ENCODE measurements at regions not wholly inside any gene's neighbourhood (a gene's known extent, or its start where the extent isn't known, plus 50 kb on each side); places are given as distances from the start of the nearest gene placed in this dataset.

DNA sequence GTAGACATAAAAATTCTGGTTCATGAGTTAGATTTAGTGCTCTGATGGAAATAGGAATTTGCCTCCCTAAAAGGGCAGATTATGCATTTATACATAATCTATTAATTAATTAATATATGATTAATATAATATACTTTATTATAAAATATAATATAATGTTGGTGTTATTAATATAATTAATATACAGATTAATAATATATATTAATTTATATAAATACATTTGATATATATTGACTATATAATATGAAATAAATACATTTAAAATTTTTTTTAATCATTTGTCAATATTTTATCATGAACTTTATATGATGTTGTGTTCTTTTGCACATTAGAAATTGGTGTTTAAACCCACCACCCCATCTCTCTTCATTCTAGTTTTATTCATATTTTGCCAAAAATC, 652.1 kb upstream of the ZNF804A start:
- TF ChIP-seq, protein P1, sequence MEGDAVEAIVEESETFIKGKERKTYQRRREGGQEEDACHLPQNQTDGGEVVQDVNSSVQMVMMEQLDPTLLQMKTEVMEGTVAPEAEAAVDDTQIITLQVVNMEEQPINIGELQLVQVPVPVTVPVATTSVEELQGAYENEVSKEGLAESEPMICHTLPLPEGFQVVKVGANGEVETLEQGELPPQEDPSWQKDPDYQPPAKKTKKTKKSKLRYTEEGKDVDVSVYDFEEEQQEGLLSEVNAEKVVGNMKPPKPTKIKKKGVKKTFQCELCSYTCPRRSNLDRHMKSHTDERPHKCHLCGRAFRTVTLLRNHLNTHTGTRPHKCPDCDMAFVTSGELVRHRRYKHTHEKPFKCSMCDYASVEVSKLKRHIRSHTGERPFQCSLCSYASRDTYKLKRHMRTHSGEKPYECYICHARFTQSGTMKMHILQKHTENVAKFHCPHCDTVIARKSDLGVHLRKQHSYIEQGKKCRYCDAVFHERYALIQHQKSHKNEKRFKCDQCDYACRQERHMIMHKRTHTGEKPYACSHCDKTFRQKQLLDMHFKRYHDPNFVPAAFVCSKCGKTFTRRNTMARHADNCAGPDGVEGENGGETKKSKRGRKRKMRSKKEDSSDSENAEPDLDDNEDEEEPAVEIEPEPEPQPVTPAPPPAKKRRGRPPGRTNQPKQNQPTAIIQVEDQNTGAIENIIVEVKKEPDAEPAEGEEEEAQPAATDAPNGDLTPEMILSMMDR (conservative IDR thresholded peaks at IDR 0.05; ENCODE audit: low read depth, low read length) = no peak
- no peak overlapping the region for H3K4me3 ChIP-seq (ENCODE audit: low read depth, low read length)
- no peak for DNase-seq (ENCODE audit: low read depth)

DNA sequence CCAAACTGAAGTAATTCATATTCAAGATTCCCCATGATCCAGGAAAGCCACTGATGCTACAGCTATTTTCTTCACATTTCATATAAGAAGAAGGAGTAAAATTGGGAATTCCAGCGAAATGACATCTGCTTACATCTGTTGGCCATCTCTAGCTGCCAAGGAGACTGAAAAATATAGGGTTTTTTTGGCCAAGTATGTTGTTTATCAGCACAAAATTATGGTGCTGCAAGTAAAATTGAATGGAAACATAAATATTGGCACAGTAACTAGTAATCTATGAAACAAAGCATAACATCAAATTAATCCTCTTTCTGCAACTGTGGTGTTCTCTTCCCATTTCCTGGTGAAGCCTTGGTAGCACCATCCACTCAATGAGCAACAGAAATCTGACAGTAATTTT, 649.5 kb upstream of the ZNF804A start:
- no peak for DNase-seq (ENCODE audit: low read depth)
- TF ChIP-seq, protein P1 (conservative IDR thresholded peaks at IDR 0.05; ENCODE audit: low read depth, low read length) = no peak
- H3K4me3 ChIP-seq (ENCODE audit: low read depth, low read length) = no peak overlapping the region

DNA sequence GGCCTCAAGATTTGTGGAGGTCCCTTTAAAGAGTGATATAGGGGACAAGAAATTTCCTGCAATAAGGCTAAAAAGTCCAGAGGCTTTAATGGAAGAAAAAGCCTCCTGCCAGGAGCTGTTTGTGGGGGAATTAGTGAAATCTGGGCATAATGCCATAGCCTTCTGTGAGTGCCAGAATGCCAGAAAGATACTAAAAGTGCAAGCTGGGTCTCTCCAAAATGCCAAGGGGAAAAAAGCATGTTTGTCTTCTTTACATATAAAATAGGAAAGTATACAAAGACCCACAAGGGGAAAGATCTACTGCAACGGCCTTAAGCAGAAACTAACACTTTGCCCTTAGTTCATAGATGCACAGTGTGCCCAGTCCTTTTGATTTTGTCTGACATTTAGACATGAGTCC, 647.7 kb upstream of the ZNF804A start:
- no peak for DNase-seq (ENCODE audit: low read depth)
- H3K4me3 ChIP-seq (ENCODE audit: low read depth, low read length) = no peak overlapping the region
- TF ChIP-seq, protein P1 (conservative IDR thresholded peaks at IDR 0.05; ENCODE audit: low read depth, low read length) = no peak

DNA sequence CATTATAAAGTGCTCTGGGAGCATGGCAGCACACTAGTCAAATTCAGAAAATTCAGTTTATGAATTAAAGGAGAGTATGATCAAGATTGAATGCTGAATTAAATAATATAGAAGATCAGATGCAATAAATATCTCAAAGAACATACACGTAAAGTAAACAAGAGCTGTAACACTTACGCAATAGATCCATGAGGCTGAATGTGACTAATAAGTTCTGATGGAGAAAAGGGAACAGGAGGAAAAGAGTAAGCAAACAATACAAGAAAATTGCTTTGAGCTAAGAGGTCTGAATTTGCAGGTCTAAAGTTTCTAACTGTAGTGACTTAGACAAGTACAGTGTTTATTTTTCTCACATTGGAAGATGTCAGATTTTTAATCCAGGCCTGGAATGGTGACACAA, 646.7 kb upstream of the ZNF804A start:
- H3K4me3 ChIP-seq (ENCODE audit: low read depth, low read length) = no peak overlapping the region
- TF ChIP-seq, protein P1 (conservative IDR thresholded peaks at IDR 0.05; ENCODE audit: low read depth, low read length) = no peak
- no peak for DNase-seq (ENCODE audit: low read depth)

DNA sequence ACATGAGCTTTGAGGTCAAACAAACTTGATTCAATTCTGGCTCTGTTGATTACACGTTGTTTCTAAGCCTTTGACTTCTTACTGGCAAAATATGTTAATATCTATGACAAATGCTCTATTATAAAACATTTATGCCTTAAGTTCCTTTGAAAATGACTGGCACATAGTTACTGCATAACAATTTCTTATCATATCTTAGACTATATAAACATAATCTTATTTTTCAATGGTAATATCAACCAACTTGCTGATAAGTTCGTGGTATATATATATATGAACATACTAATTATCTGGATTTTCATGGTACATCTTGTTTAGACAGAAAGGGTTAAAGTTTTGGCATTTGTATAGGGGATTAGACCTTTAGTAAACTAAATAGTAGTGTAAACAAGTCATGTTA, 645.6 kb upstream of the ZNF804A start:
- TF ChIP-seq, protein P1 (conservative IDR thresholded peaks at IDR 0.05; ENCODE audit: low read depth, low read length) = no peak
- H3K4me3 ChIP-seq (ENCODE audit: low read depth, low read length) = no peak overlapping the region
- DNase-seq (ENCODE audit: low read depth) = no peak

DNA sequence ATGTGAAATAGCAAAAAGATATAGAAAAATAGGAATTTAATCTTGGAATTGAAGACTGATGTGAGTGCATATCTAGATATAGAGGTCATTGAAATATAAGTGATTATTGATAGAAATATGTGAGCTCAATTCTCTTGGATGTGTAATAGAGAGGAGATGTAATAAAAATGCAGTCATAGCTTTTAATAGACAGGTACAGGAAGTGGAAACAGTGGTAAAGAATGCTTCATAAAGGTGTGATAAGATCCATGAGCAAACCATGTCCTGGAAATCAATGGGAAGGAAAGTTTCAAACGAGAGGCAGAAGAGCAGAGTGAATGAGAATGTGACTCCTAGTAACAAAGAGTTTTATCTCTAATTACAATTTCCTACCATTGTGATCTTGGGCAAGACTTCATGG, 634.7 kb upstream of the ZNF804A start:
- DNase-seq (ENCODE audit: low read depth) = no peak
- TF ChIP-seq, protein P1 (conservative IDR thresholded peaks at IDR 0.05; ENCODE audit: low read depth, low read length) = no peak
- no peak overlapping the region for H3K4me3 ChIP-seq (ENCODE audit: low read depth, low read length)

DNA sequence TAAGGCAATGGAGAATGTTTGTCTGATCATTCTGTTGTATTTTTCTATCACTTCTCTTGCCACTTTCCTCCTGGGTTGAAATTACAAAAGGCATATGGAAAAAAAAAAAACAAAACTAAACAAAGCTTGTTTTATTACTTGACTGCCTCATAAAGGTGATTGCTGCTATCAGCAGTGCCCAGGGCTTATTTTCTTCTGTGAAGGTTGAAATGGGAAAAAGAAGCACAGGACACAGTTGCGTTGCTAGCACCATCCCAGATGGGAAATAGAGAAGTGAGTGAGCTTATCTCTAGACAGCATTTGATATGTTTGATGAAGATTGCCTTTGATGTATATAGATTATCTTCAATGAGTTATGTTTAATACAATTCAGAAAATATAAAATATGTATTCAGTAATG, 633.8 kb upstream of the ZNF804A start:
- TF ChIP-seq, protein P1 (conservative IDR thresholded peaks at IDR 0.05; ENCODE audit: low read depth, low read length) = no peak
- DNase-seq (ENCODE audit: low read depth) = no peak
- H3K4me3 ChIP-seq (ENCODE audit: low read depth, low read length) = no peak overlapping the region

All from epithelial cell of proximal tubule (primary cell).